ENCODE measurements at regions not wholly inside any gene's neighbourhood (a gene's known extent, or its start where the extent isn't known, plus 50 kb on each side); places are given as distances from the start of the nearest gene placed in this dataset.

GRCh38 chr6:147879031-147879580 is 370.6 kb downstream of the SAMD5 start:
- Histone ChIP-seq H3K9ac (ENCODE audit: low read depth in 2 of 2, low read length in 2 of 2) (no peak overlapping the region), H3K36me3 (no peaks in the 10 kb centered on the region), H3K27ac (no peak overlapping the region), H3K4me1 (no peaks in the 10 kb centered on the region), H3K27me3 (no peaks in the 10 kb centered on the region), H3K4me3 (no peak overlapping the region), H3K9me3 (no peaks in the 10 kb centered on the region)
- no peak for DNase-seq
- no peak for TF ChIP-seq CTCF (IDR thresholded peaks at IDR 0.05)
- intact Hi-C loops (cut with DNase I), result no loop called here

GRCh38 chr6:147881432-147881831 is 372.9 kb downstream of the SAMD5 start:
- intact Hi-C loops (cut with DNase I), result no loop called here
- H3K27me3 ChIP-seq, result no peaks in the 10 kb centered on the region
- DNase-seq, result no peak
- no peaks in the 10 kb centered on the region for H3K4me1 ChIP-seq
- no peak overlapping the region for H3K27ac ChIP-seq
- no peak overlapping the region for H3K9ac ChIP-seq (ENCODE audit: low read depth in 2 of 2, low read length in 2 of 2)
- H3K36me3 ChIP-seq, result no peaks in the 10 kb centered on the region
- H3K9me3 ChIP-seq, result no peaks in the 10 kb centered on the region
- no peak overlapping the region for H3K4me3 ChIP-seq
- TF ChIP-seq CTCF (IDR thresholded peaks at IDR 0.05), result no peak

GRCh38 chr6:147888374-147888773 is 379.9 kb downstream of the SAMD5 start:
- Histone ChIP-seq H3K27me3 (no peaks in the 10 kb centered on the region), H3K27ac (no peak overlapping the region), H3K9ac (ENCODE audit: low read depth in 2 of 2, low read length in 2 of 2) (no peak overlapping the region), H3K36me3 (no peaks in the 10 kb centered on the region), H3K4me3 (no peak overlapping the region), H3K9me3 (no peaks in the 10 kb centered on the region), H3K4me1 (no peaks in the 10 kb centered on the region)
- TF ChIP-seq CTCF (IDR thresholded peaks at IDR 0.05), result no peak
- no peak for DNase-seq
- intact Hi-C loops (cut with DNase I), result no loop called here

- Histone ChIP-seq H3K36me3 (no peaks in the 10 kb centered on the region), H3K27me3 (no peaks in the 10 kb centered on the region), H3K4me1 (no peaks in the 10 kb centered on the region), H3K4me3 (no peak overlapping the region), H3K9ac (ENCODE audit: low read depth in 2 of 2, low read length in 2 of 2) (no peak overlapping the region), H3K9me3 (no peaks in the 10 kb centered on the region), H3K27ac (no peak overlapping the region)
- intact Hi-C loops (cut with DNase I), result no loop called here
- TF ChIP-seq CTCF (IDR thresholded peaks at IDR 0.05), result no peak
- no peak for DNase-seq
Observed at GRCh38 chr6:147891671-147892070, 383.2 kb downstream of the SAMD5 start.

GRCh38 chr6:147892476-147892875 is 384.0 kb downstream of the SAMD5 start:
- TF ChIP-seq CTCF (IDR thresholded peaks at IDR 0.05), result no peak
- no peaks in the 10 kb centered on the region for H3K36me3 ChIP-seq

More at GRCh38 chr6:147892476-147892875, 384.0 kb downstream of the SAMD5 start:
- Histone ChIP-seq H3K4me3 (no peak overlapping the region), H3K27me3 (no peaks in the 10 kb centered on the region), H3K9ac (ENCODE audit: low read depth in 2 of 2, low read length in 2 of 2) (no peak overlapping the region), H3K4me1 (no peaks in the 10 kb centered on the region), H3K27ac (no peak overlapping the region), H3K9me3 (no peaks in the 10 kb centered on the region)
- no peak for DNase-seq
- intact Hi-C loops (cut with DNase I), result no loop called here

Data from colonic mucosa (tissue), 4 donors.